ENCODE measurements at regions not wholly inside any gene's neighbourhood (a gene's known extent, or its start where the extent isn't known, plus 50 kb on each side); places are given as distances from the start of the nearest gene placed in this dataset.

- Histone ChIP-seq H3K4me1 (ENCODE audit: control insufficient read depth, extremely low read depth, insufficient read depth, low read length) (no peaks in the 10 kb centered on the region), H3K4me3 (replicated peaks in 1 of 4; ENCODE audit: control extremely low read depth in 1 of 4, insufficient read depth in 1 of 4, low read depth in 3 of 4, low read length in 4 of 4) (no peak overlapping the region), H3K9me3 (ENCODE audit: control insufficient read depth, insufficient read depth, low read depth, low read length) (no peaks in the 10 kb centered on the region), H3K79me2 (ENCODE audit: control insufficient read depth, insufficient read depth, low read length) (no peaks in the 10 kb centered on the region), H2AFZ (ENCODE audit: low read length) (no peak overlapping the region), H4K20me1 (ENCODE audit: control insufficient read depth, extremely low read depth, insufficient read depth, low read length) (no peaks in the 10 kb centered on the region), H3K27me3 (ENCODE audit: control insufficient read depth, insufficient read depth, low read length) (no peaks in the 10 kb centered on the region), H3K4me2 (ENCODE audit: extremely low read depth, insufficient read depth, low read length) (no peak overlapping the region), H3K27ac (ENCODE audit: insufficient read depth, low read length) (no peak overlapping the region), H3K36me3 (ENCODE audit: control insufficient read depth, insufficient read depth, low read length) (no peaks in the 10 kb centered on the region), H3K9ac (ENCODE audit: insufficient read depth, low read length) (no peak overlapping the region)
- no peak for DNase-seq (ENCODE audit: low read depth in 2 of 2)
- TF ChIP-seq CTCF (conservative IDR thresholded peaks at IDR 0.05 in 1 of 2, IDR thresholded peaks at IDR 0.05 in 1 of 2; ENCODE audit: low read depth in 1 of 2, low read length in 2 of 2) (no peak), EZH2 (IDR thresholded peaks at IDR 0.05; ENCODE audit: low read length, missing control alignments) (no peak)
Measured at GRCh38 chr7:98534493-98534892, 82.6 kb upstream of the NPTX2 start.

- Histone ChIP-seq H3K27me3 (ENCODE audit: control insufficient read depth, insufficient read depth, low read length) (no peaks in the 10 kb centered on the region), H3K36me3 (ENCODE audit: control insufficient read depth, insufficient read depth, low read length) (no peaks in the 10 kb centered on the region), H3K27ac (ENCODE audit: insufficient read depth, low read length) (no peak overlapping the region), H3K9ac (ENCODE audit: insufficient read depth, low read length) (no peak overlapping the region), H3K79me2 (ENCODE audit: control insufficient read depth, insufficient read depth, low read length) (no peaks in the 10 kb centered on the region), H3K4me3 (replicated peaks in 1 of 4; ENCODE audit: control extremely low read depth in 1 of 4, insufficient read depth in 1 of 4, low read depth in 3 of 4, low read length in 4 of 4) (no peak overlapping the region), H4K20me1 (ENCODE audit: control insufficient read depth, extremely low read depth, insufficient read depth, low read length) (no peaks in the 10 kb centered on the region), H3K4me1 (ENCODE audit: control insufficient read depth, extremely low read depth, insufficient read depth, low read length) (no peaks in the 10 kb centered on the region), H3K4me2 (ENCODE audit: extremely low read depth, insufficient read depth, low read length) (no peak overlapping the region), H3K9me3 (ENCODE audit: control insufficient read depth, insufficient read depth, low read depth, low read length) (no peaks in the 10 kb centered on the region), H2AFZ (ENCODE audit: low read length) (no peak overlapping the region)
- no peak for DNase-seq (ENCODE audit: low read depth in 2 of 2)
- TF ChIP-seq CTCF (conservative IDR thresholded peaks at IDR 0.05 in 1 of 2, IDR thresholded peaks at IDR 0.05 in 1 of 2; ENCODE audit: low read depth in 1 of 2, low read length in 2 of 2) (no peak), EZH2 (IDR thresholded peaks at IDR 0.05; ENCODE audit: low read length, missing control alignments) (no peak)
Measured at GRCh38 chr7:98531717-98532116, 85.4 kb upstream of the NPTX2 start.

GRCh38 chr7:98528079-98528478, 89.0 kb upstream of the NPTX2 start:
- no peak overlapping the region for H3K4me2 ChIP-seq (ENCODE audit: extremely low read depth, insufficient read depth, low read length)
- no peaks in the 10 kb centered on the region for H3K79me2 ChIP-seq (ENCODE audit: control insufficient read depth, insufficient read depth, low read length)
- H4K20me1 ChIP-seq (ENCODE audit: control insufficient read depth, extremely low read depth, insufficient read depth, low read length), result no peaks in the 10 kb centered on the region
- H3K4me1 ChIP-seq (ENCODE audit: control insufficient read depth, extremely low read depth, insufficient read depth, low read length), result no peaks in the 10 kb centered on the region
- no peaks in the 10 kb centered on the region for H3K27me3 ChIP-seq (ENCODE audit: control insufficient read depth, insufficient read depth, low read length)
- no peak for DNase-seq (ENCODE audit: low read depth in 2 of 2)
- no peak overlapping the region for H3K27ac ChIP-seq (ENCODE audit: insufficient read depth, low read length)
- H2AFZ ChIP-seq (ENCODE audit: low read length), result no peak overlapping the region
- TF ChIP-seq EZH2 (IDR thresholded peaks at IDR 0.05; ENCODE audit: low read length, missing control alignments) (no peak), CTCF (conservative IDR thresholded peaks at IDR 0.05 in 1 of 2, IDR thresholded peaks at IDR 0.05 in 1 of 2; ENCODE audit: low read depth in 1 of 2, low read length in 2 of 2) (no peak)
- H3K4me3 ChIP-seq (replicated peaks in 1 of 4; ENCODE audit: control extremely low read depth in 1 of 4, insufficient read depth in 1 of 4, low read depth in 3 of 4, low read length in 4 of 4), result no peak overlapping the region
- no peaks in the 10 kb centered on the region for H3K36me3 ChIP-seq (ENCODE audit: control insufficient read depth, insufficient read depth, low read length)
- H3K9me3 ChIP-seq (ENCODE audit: control insufficient read depth, insufficient read depth, low read depth, low read length), result no peaks in the 10 kb centered on the region
- H3K9ac ChIP-seq (ENCODE audit: insufficient read depth, low read length), result no peak overlapping the region

Data from fibroblast of lung (primary cell).